OCI-LY1 (cell line): ENCODE measurements at regions not wholly inside any gene's neighbourhood (a gene's known extent, or its start where the extent isn't known, plus 50 kb on each side); places are given as distances from the start of the nearest gene placed in this dataset.

Experiments used
- H2AFZ ChIP-seq: fragments of 200-600 bp; sonication (generic), shearing (Covaris generic); 2 replicates; pipeline ENCODE4 v1.6.0; 2014; ENCODE audit warnings: antibody characterized with exemption, mild to moderate bottlenecking, low read length
- H3F3A ChIP-seq: fragments of 200-600 bp; sonication (generic), shearing (Covaris generic); 2 replicates; pipeline ENCODE4 v1.6.0; 2014; ENCODE audit warnings: mild to moderate bottlenecking, antibody characterized with exemption, low read length, moderate library complexity; ENCODE audit not compliant: insufficient read depth
- H3K27ac ChIP-seq: fragments of 200-600 bp; sonication (generic); 2 replicates; pipeline ENCODE4 v1.5.1; 2014; ENCODE audit warnings: low read length, mixed run types, mild to moderate bottlenecking, low read depth; ENCODE audit not compliant: poor library complexity, severe bottlenecking
- H3K27me3 ChIP-seq: fragments of 200-600 bp; sonication (generic); 2 replicates; pipeline ENCODE4 v1.6.0; 2014; ENCODE audit warnings: antibody characterized with exemption, mild to moderate bottlenecking, low read length, moderate library complexity; ENCODE audit not compliant: insufficient read depth
- H3K36me3 ChIP-seq: fragments of 200-600 bp; sonication (generic); 2 replicates; pipeline ENCODE4 v1.6.1; 2014; ENCODE audit warnings: mild to moderate bottlenecking, antibody characterized with exemption, low read length, moderate library complexity, mixed read lengths; ENCODE audit not compliant: insufficient read depth
- H3K4me1 ChIP-seq: fragments of 200-600 bp; sonication (generic); 2 replicates; pipeline ENCODE4 v1.5.1; 2014; ENCODE audit warnings: mild to moderate bottlenecking, low read length, moderate library complexity; ENCODE audit not compliant: insufficient read depth, severe bottlenecking
- H3K4me2 ChIP-seq: fragments of 200-600 bp; sonication (generic), shearing (Covaris generic); 2 replicates; pipeline ENCODE4 v1.6.1; 2014; ENCODE audit warnings: low read length
- H3K4me3 ChIP-seq: fragments of 200-600 bp; sonication (generic); 2 replicates; pipeline ENCODE4 v1.5.1; 2014; ENCODE audit warnings: low read length, low read depth, mild to moderate bottlenecking, mixed read lengths; ENCODE audit not compliant: poor library complexity, severe bottlenecking
- H3K79me2 ChIP-seq: fragments of 200-600 bp; shearing (Covaris generic); 2 replicates; pipeline ENCODE4 v1.6.1; 2016; ENCODE audit warnings: mixed run types, low read length, mixed read lengths; ENCODE audit not compliant: insufficient read depth
- H3K9ac ChIP-seq: fragments of 200-600 bp; sonication (generic), shearing (Covaris generic); 2 replicates; pipeline ENCODE4 v1.6.1; 2014; ENCODE audit warnings: mild to moderate bottlenecking, low read length, mixed read lengths
- H3K9me2 ChIP-seq: fragments of 200-600 bp; sonication (generic), shearing (Covaris generic); 2 replicates; pipeline ENCODE4 v1.6.1; 2014; ENCODE audit warnings: low read depth, mild to moderate bottlenecking, low read length, mixed read lengths
- H3K9me3 ChIP-seq: fragments of 200-600 bp; shearing (Covaris generic); 2 replicates; pipeline ENCODE4 v1.6.1; 2014; ENCODE audit warnings: low read length, mixed read lengths
- H4K20me1 ChIP-seq: fragments of 200-600 bp; sonication (generic), shearing (Covaris generic); 2 replicates; pipeline ENCODE4 v1.6.0; 2016; ENCODE audit warnings: mild to moderate bottlenecking, low read length; ENCODE audit not compliant: insufficient read depth
- EZH2 ChIP-seq: fragments of 200-600 bp; sonication (generic), shearing (Covaris generic); IDR thresholded peaks from 2 replicates; pipeline ENCODE4 v1.8.0; 2017; ENCODE audit warnings: borderline replicate concordance, mixed run types, mild to moderate bottlenecking, antibody characterized with exemption, low read length, moderate library complexity, mixed read lengths
- TF ChIP-seq, protein P1 (sequence below): fragments of 200-600 bp; sonication (generic), shearing (Covaris generic); IDR thresholded peaks from 2 replicates; pipeline ENCODE4 v1.5.1; 2017; ENCODE audit warnings: mild to moderate bottlenecking, antibody characterized with exemption, low read length, moderate library complexity, mixed read lengths

DNA sequence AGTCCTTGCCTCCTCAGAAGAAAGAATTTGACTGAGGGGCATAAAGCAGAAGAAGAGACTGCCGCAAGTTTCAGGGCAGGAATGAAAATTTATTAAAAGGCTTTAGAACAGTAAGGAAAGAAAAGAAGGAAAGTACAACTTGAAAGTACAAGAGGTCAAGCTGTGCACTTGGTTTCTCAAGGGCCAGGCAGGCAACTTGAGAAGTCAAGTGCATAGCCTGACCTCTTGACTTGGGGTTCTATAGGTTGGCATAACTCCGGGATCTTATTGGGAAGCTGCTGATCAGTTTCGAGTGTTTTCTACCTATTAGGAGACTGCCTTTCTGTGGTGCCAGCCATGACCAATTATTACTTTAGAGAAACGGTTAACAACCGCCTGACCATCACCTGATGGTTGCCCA, 237.0 kb upstream of the RGS17 start:
- no peak overlapping the region for H3K4me2 ChIP-seq
- H3K9ac ChIP-seq = no peak overlapping the region
- no peaks in the 10 kb centered on the region for H3K36me3 ChIP-seq
- no peak for TF ChIP-seq EZH2
- TF ChIP-seq, protein P1, sequence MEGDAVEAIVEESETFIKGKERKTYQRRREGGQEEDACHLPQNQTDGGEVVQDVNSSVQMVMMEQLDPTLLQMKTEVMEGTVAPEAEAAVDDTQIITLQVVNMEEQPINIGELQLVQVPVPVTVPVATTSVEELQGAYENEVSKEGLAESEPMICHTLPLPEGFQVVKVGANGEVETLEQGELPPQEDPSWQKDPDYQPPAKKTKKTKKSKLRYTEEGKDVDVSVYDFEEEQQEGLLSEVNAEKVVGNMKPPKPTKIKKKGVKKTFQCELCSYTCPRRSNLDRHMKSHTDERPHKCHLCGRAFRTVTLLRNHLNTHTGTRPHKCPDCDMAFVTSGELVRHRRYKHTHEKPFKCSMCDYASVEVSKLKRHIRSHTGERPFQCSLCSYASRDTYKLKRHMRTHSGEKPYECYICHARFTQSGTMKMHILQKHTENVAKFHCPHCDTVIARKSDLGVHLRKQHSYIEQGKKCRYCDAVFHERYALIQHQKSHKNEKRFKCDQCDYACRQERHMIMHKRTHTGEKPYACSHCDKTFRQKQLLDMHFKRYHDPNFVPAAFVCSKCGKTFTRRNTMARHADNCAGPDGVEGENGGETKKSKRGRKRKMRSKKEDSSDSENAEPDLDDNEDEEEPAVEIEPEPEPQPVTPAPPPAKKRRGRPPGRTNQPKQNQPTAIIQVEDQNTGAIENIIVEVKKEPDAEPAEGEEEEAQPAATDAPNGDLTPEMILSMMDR = no peak
- H3K79me2 ChIP-seq = no peaks in the 10 kb centered on the region
- no peak overlapping the region for H3K27ac ChIP-seq
- H3K4me3 ChIP-seq = no peak overlapping the region
- H4K20me1 ChIP-seq = no peaks in the 10 kb centered on the region
- no peaks in the 10 kb centered on the region for H3K27me3 ChIP-seq
- no peak overlapping the region for H2AFZ ChIP-seq
- no peaks in the 10 kb centered on the region for H3F3A ChIP-seq
- H3K4me1 ChIP-seq = no peaks in the 10 kb centered on the region
- no peaks in the 10 kb centered on the region for H3K9me2 ChIP-seq
- H3K9me3 ChIP-seq = no peaks in the 10 kb centered on the region

DNA sequence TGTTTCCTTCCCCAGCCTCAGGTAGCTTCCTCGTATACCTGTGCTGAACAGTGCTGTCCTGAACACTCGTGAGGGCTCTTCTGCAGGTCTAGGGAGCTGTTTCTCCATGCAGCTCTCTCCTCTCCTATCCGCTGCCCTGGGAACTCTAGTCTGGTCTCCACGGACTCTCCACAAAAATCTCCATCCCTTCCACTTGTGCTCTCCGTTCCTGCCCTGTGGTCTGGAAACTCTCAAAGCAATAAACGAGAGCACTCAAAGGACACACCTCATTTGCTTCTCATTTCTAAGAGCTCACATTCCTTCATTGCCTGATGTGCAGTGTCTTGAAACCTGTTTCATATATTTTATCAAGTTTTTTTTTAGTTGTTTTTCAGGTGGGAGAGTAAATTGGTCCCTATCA, 235.9 kb upstream of the RGS17 start:
- TF ChIP-seq, protein P1 = no peak
- TF ChIP-seq EZH2 = no peak
- no peak overlapping the region for H3K9ac ChIP-seq
- H3K9me3 ChIP-seq = no peaks in the 10 kb centered on the region
- H3K36me3 ChIP-seq = no peaks in the 10 kb centered on the region
- H2AFZ ChIP-seq = no peak overlapping the region
- H3K27me3 ChIP-seq = no peaks in the 10 kb centered on the region
- no peak overlapping the region for H3K4me2 ChIP-seq
- no peaks in the 10 kb centered on the region for H3K4me1 ChIP-seq
- no peaks in the 10 kb centered on the region for H3F3A ChIP-seq
- no peak overlapping the region for H3K27ac ChIP-seq
- H4K20me1 ChIP-seq = no peaks in the 10 kb centered on the region
- no peaks in the 10 kb centered on the region for H3K9me2 ChIP-seq
- H3K4me3 ChIP-seq = no peak overlapping the region
- H3K79me2 ChIP-seq = no peaks in the 10 kb centered on the region

DNA sequence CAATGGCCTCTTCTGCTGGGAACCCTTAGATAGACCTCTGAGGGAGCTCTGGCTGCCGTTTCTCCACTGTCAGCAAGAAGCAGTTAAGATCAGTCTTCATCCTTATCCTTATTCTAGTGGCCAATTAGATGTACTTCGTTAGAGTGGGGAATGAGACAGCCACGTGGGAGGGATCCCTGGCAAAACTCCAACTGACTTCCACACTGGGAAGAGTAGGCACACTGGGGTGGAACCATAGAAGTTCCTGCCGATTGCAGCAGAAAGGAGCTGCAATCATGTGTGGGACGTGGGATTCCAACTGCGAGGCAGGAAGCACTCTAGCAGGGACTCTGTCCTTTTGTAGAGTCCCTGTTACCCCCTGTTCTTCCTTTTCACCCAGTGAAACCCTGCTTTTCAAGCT, 226.3 kb upstream of the RGS17 start:
- H3K27me3 ChIP-seq = no peaks in the 10 kb centered on the region
- H3K9me3 ChIP-seq = no peaks in the 10 kb centered on the region
- H3K27ac ChIP-seq = no peak overlapping the region
- H3K4me2 ChIP-seq = no peak overlapping the region
- H2AFZ ChIP-seq = no peak overlapping the region
- H3F3A ChIP-seq = no peaks in the 10 kb centered on the region
- H3K9ac ChIP-seq = no peak overlapping the region
- no peaks in the 10 kb centered on the region for H3K9me2 ChIP-seq
- TF ChIP-seq, protein P1 = no peak
- no peak for TF ChIP-seq EZH2
- H3K4me1 ChIP-seq = no peaks in the 10 kb centered on the region
- no peaks in the 10 kb centered on the region for H3K36me3 ChIP-seq
- no peaks in the 10 kb centered on the region for H3K79me2 ChIP-seq
- no peak overlapping the region for H3K4me3 ChIP-seq
- no peaks in the 10 kb centered on the region for H4K20me1 ChIP-seq
